Fibroblast of lung (primary cell): ENCODE measurements at regions not wholly inside any gene's neighbourhood (a gene's known extent, or its start where the extent isn't known, plus 50 kb on each side); places are given as distances from the start of the nearest gene placed in this dataset.

Experiments used
- DNase-seq, 2 donors: peaks; one replicate each; pipeline versions ENCODE4 v3.0.0 to v3.0.0-alpha.2; 2010; ENCODE audit warnings: low read depth in 2 of 2
- H2AFZ ChIP-seq: 2 replicates; pipeline ENCODE4 v1.5.1; 2012; ENCODE audit warnings: low read length, control low read depth, inconsistent platforms
- H3K27ac ChIP-seq: 2 replicates; pipeline ENCODE4 v1.5.1; 2011; ENCODE audit warnings: low read length, control low read depth; ENCODE audit not compliant: insufficient read depth
- H3K27me3 ChIP-seq: 2 replicates; pipeline ENCODE4 v1.5.1; 2011; ENCODE audit warnings: mild to moderate bottlenecking, low read length; ENCODE audit not compliant: control insufficient read depth, insufficient read depth
- H3K36me3 ChIP-seq: 2 replicates; pipeline ENCODE4 v1.5.1; 2011; ENCODE audit warnings: low read length; ENCODE audit not compliant: control insufficient read depth, insufficient read depth
- H3K4me1 ChIP-seq: 2 replicates; pipeline ENCODE4 v1.5.1; 2011; ENCODE audit warnings: low read length; ENCODE audit not compliant: control insufficient read depth, insufficient read depth; ENCODE audit errors: extremely low read depth
- H3K4me2 ChIP-seq: 2 replicates; pipeline ENCODE4 v1.5.1; 2011; ENCODE audit warnings: low read length, control low read depth; ENCODE audit not compliant: insufficient read depth; ENCODE audit errors: extremely low read depth
- H3K4me3 ChIP-seq, 4 experiments: fragments of 200-600 bp in 1 of 4; sonication (generic) in 1 of 4; replicated peaks in 1 of 4; 2 replicates each; pipeline ENCODE4 v1.5.1; 2011 to 2016; ENCODE audit warnings: low read length in 4 of 4, low read depth in 3 of 4, mild to moderate bottlenecking in 3 of 4, control low read depth in 2 of 4, inconsistent platforms in 1 of 4, mixed read lengths in 1 of 4; ENCODE audit not compliant: insufficient read depth in 1 of 4; ENCODE audit errors: control extremely low read depth in 1 of 4
- H3K79me2 ChIP-seq: 2 replicates; pipeline ENCODE4 v1.5.1; 2012; ENCODE audit warnings: mild to moderate bottlenecking, low read length, inconsistent platforms; ENCODE audit not compliant: control insufficient read depth, insufficient read depth
- H3K9ac ChIP-seq: 2 replicates; pipeline ENCODE4 v1.5.1; 2011; ENCODE audit warnings: mild to moderate bottlenecking, low read length, control low read depth; ENCODE audit not compliant: insufficient read depth
- H3K9me3 ChIP-seq: 2 replicates; pipeline ENCODE4 v1.5.1; 2012; ENCODE audit warnings: low read depth, low read length; ENCODE audit not compliant: control insufficient read depth, insufficient read depth
- H4K20me1 ChIP-seq: 2 replicates; pipeline ENCODE4 v1.5.1; 2011; ENCODE audit warnings: low read length; ENCODE audit not compliant: control insufficient read depth, insufficient read depth; ENCODE audit errors: extremely low read depth
- CTCF ChIP-seq, 2 donors: IDR thresholded peaks in 1 of 2; conservative IDR thresholded peaks in 1 of 2; 1 replicate in 1 of 2; 2 replicates in 1 of 2; pipeline ENCODE4 v1.5.1; 2011 to 2012; ENCODE audit warnings: low read length in 2 of 2, control low read depth in 1 of 2, inconsistent platforms in 1 of 2, low read depth in 1 of 2, mild to moderate bottlenecking in 1 of 2
- EZH2 ChIP-seq: IDR thresholded peaks from 2 replicates; pipeline ENCODE4 v1.5.1; 2012; ENCODE audit warnings: low read length, control low read depth, mild to moderate bottlenecking; ENCODE audit errors: missing control alignments

GRCh38 chr13:106736941-106737340 lies 169.0 kb upstream of the ARGLU1 start:
- Histone ChIP-seq H3K27me3 (no peaks in the 10 kb centered on the region), H3K36me3 (no peaks in the 10 kb centered on the region), H3K9me3 (no peaks in the 10 kb centered on the region), H2AFZ (no peak overlapping the region), H3K4me2 (no peak overlapping the region), H3K27ac (no peak overlapping the region), H3K9ac (no peak overlapping the region), H3K4me3 (no peak overlapping the region), H4K20me1 (no peaks in the 10 kb centered on the region), H3K4me1 (no peaks in the 10 kb centered on the region), H3K79me2 (no peaks in the 10 kb centered on the region)
- TF ChIP-seq EZH2: no peak
- TF ChIP-seq CTCF (conservative IDR thresholded peaks at IDR 0.05 in 1 of 2, IDR thresholded peaks at IDR 0.05 in 1 of 2; ENCODE audit: low read depth in 1 of 2, low read length in 2 of 2): no peak
- no peak for DNase-seq

GRCh38 chr13:106734198-106734597 lies 166.3 kb upstream of the ARGLU1 start:
- Histone ChIP-seq H3K36me3 (no peaks in the 10 kb centered on the region), H2AFZ (no peak overlapping the region), H3K9me3 (no peaks in the 10 kb centered on the region), H4K20me1 (no peaks in the 10 kb centered on the region), H3K4me1 (no peaks in the 10 kb centered on the region), H3K27me3 (no peaks in the 10 kb centered on the region), H3K27ac (no peak overlapping the region), H3K4me2 (no peak overlapping the region), H3K79me2 (no peaks in the 10 kb centered on the region), H3K4me3 (no peak overlapping the region), H3K9ac (no peak overlapping the region)
- DNase-seq: no peak
- TF ChIP-seq EZH2 (no peak), CTCF (conservative IDR thresholded peaks at IDR 0.05 in 1 of 2, IDR thresholded peaks at IDR 0.05 in 1 of 2; ENCODE audit: low read depth in 1 of 2, low read length in 2 of 2) (no peak)

GRCh38 chr13:106723036-106723435 lies 155.1 kb upstream of the ARGLU1 start:
- Histone ChIP-seq H2AFZ (no peak overlapping the region), H3K4me3 (no peak overlapping the region), H3K9ac (no peak overlapping the region), H3K27ac (no peak overlapping the region), H4K20me1 (no peaks in the 10 kb centered on the region), H3K9me3 (no peaks in the 10 kb centered on the region), H3K79me2 (no peaks in the 10 kb centered on the region), H3K4me1 (no peaks in the 10 kb centered on the region), H3K4me2 (no peak overlapping the region), H3K27me3 (no peaks in the 10 kb centered on the region), H3K36me3 (no peaks in the 10 kb centered on the region)
- no peak for TF ChIP-seq EZH2
- no peak for TF ChIP-seq CTCF (conservative IDR thresholded peaks at IDR 0.05 in 1 of 2, IDR thresholded peaks at IDR 0.05 in 1 of 2; ENCODE audit: low read depth in 1 of 2, low read length in 2 of 2)
- DNase-seq: no peak
